Astrocyte of the cerebellum (primary cell): ENCODE measurements at regions not wholly inside any gene's neighbourhood (a gene's known extent, or its start where the extent isn't known, plus 50 kb on each side); places are given as distances from the start of the nearest gene placed in this dataset.

ENCODE experiments used
- DNase-seq: peaks from one replicate; pipeline ENCODE4 v3.0.0-alpha.2; 2011; ENCODE audit warnings: low read depth
- H3K4me3 ChIP-seq: 2 replicates; pipeline ENCODE4 v1.5.1; 2011; ENCODE audit warnings: mild to moderate bottlenecking, low read depth, low read length, moderate library complexity
- in situ Hi-C: cut with HindIII; loops from 2 replicates; pipeline ENCODE4 v1.10.0; 2017; ENCODE audit warnings: low sequenced_read_pairs
- TF ChIP-seq, protein P1 (sequence below): IDR thresholded peaks from 2 replicates; pipeline ENCODE4 v1.5.1; 2012; ENCODE audit warnings: low read length, low read depth, moderate library complexity, mild to moderate bottlenecking; ENCODE audit errors: missing control alignments

DNA sequence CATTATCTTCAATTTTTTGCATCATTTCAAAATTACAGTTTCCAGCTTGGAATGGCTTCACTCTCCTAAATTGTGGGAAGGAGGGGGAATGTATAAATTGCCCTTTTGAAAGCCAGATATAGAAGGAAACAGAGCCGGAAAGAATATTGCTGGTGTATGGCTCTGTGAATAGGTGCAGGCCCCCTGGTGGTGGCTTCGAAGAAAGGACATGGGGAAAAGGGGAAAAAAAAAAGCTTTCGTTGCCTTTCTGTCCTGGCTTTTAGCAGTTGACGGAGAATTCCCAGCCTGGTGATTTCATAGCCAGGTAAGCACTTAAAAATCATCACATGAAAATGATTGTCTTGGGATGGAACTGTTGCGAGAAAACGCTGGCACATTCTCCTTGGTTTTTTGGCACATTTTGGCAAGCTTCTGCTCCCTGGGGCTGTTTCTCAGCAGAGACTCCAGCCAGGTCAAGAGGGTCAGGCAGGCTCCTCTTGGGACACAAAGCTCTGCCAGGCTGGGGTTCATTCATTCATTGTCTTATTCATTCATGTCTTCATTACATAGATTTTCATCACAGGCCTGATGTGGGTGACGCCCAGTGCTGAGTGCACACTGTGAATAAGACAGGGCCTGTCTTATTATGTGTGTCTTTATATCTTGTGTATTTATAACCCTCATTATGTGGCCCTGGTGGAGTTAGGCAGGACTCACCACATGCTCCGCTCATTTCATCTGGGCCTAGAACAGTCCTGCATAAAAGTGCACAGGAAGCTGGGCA is 300.0 kb upstream of the TPM1 start:
- in situ Hi-C loops, result no loop called here
- H3K4me3 ChIP-seq, result no peak overlapping the region
- TF ChIP-seq, protein P1, sequence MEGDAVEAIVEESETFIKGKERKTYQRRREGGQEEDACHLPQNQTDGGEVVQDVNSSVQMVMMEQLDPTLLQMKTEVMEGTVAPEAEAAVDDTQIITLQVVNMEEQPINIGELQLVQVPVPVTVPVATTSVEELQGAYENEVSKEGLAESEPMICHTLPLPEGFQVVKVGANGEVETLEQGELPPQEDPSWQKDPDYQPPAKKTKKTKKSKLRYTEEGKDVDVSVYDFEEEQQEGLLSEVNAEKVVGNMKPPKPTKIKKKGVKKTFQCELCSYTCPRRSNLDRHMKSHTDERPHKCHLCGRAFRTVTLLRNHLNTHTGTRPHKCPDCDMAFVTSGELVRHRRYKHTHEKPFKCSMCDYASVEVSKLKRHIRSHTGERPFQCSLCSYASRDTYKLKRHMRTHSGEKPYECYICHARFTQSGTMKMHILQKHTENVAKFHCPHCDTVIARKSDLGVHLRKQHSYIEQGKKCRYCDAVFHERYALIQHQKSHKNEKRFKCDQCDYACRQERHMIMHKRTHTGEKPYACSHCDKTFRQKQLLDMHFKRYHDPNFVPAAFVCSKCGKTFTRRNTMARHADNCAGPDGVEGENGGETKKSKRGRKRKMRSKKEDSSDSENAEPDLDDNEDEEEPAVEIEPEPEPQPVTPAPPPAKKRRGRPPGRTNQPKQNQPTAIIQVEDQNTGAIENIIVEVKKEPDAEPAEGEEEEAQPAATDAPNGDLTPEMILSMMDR, result peak; percentile 90
- DNase-seq, result peak; percentile 74

DNA sequence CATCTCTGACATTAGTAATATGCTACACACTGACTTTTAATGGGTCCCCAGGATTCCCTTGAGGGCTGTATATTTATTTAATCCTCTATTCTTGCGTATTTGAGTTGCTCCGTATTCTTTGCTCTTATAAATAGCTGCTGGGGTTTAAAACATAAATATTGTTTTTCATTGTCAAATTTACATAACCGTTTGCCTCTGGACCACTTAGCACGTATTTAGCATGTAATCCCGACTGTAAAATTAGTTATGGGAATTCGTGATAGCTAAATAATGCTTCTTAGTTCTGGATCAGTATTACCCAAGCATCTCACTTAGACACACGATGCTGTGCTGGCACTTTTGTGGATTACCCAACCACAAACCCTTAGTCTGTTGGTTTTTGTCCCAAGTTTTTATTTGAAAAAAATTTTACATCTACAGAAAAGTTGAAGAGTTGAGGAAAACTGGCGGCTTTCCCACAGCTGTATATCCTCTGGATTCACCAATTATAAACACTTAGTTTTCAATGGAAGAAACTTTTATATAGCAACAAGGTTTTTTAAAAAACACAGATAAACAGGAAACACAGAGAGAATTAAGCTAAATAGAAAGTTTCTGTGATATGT is 296.8 kb upstream of the TPM1 start:
- in situ Hi-C loops, result no loop called here
- TF ChIP-seq, protein P1, result no peak
- DNase-seq, result no peak
- H3K4me3 ChIP-seq, result no peak overlapping the region

DNA sequence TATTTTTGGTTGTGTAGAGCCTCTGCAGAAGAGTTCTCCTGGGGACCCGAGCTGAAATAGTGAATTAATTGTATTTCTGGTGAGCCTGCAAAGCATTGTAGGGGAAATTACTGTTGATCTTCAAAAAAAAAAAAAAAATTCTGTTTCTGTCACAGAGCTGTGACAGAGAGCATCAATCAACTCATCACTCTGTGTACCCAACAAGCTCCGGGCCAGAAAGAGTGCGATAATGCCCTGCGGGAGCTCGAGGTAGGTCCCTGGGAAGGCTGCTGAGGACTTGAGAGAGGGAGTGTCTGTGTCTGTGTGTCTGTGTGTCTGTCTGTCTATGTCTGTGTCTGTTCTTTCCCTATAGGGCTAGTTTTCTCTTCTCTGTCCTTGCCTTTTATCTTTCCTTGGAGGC is 294.4 kb upstream of the TPM1 start:
- no peak for DNase-seq
- in situ Hi-C loops, result no loop called here
- TF ChIP-seq, protein P1, result no peak
- H3K4me3 ChIP-seq, result no peak overlapping the region

DNA sequence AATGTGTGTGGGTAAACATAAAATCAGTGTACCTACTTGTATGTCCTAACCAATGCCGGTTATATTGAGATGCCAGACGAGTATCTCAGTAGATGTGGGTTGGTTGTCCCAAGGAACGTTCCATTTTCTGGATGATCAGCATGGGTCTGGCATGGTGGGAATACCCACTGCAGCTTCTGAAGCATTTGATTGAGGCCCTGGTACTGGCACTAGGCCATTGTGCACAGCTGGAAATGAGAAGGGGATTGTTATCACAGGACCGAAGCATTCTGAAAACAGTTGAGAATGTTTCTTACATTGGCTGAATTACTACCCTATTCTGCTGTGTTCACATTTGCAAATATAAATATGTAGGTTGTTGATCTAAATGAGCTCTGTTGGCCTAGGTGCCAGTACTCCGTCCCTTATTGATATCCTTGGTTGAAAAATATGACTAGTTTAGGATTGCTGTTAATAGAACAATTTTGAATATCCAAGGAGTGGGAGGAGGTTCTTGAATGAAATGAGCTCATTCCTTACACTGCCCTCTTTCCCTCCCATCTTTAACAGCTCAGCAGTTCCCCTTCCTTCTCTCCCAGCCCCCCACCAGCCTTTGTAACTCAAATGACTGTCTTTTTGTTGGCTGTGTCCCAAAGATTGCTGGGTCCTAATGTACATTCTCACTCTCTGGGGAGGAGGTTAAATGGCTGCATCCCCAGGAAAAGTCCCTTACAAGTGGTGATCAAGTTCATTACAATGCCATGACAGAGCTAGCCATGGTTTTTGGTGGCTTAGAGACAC is 293.3 kb upstream of the TPM1 start:
- TF ChIP-seq, protein P1, result no peak
- in situ Hi-C loops, result no loop called here
- H3K4me3 ChIP-seq, result no peak overlapping the region
- DNase-seq, result no peak

DNA sequence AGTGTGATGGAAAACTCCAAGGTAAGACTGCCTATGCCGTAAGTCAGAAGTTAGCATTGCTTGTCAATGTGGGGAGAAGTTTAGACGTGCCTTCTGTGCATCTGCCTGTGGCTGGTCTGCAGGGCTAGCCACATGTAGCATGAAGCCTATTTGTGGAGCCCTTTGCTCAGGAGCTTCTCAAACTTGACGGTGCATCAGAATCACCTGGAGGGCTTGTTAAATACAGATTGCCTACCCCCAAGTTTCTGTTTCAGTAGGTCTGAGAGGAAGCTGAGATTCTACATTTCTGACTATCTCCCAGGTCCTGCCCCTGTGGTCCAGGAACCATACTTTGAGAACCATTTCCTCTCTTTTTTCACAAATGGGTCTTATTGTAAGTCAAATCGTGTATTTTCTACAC is 292.1 kb upstream of the TPM1 start:
- no peak for DNase-seq
- TF ChIP-seq, protein P1, result no peak
- in situ Hi-C loops, result no loop called here
- H3K4me3 ChIP-seq, result no peak overlapping the region

DNA sequence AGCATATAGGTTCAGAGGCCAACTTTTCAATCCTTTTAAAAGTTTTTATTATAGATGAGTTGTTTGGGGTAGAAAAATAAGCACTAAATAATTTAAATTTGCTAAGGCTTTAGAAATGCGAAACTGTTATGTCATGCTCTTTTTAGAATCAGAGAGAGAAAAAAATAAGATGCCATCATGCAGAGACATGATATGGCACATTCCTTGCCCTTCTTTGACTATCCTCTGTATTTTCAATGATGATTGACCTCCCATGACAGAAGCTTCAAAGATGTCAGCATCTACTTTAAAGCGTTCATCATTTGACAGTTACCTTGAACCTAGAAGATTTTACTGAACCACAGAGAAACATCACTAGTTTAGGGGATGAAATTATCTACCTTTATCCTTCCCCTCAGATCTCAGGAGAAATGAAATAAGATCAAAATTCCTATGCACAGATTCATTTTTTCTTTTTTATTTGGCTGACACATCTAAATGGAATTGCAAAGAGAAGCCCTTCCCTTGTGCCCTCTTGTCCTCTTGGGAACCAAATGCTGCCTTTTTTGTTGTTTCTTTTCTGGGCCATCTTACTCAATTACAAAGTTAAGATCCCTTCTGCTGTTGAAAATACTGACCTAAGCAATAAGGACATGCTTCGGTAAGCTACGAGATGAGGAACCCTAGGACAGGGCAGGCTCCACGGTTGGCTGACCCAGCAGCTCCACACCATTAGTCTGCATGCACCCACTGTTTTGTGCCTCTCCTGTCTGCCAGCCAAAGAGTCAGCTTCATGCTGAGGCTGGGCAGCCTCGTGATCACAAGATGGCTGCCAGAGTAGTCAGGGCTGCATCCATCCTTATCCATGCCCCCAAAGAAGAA is 289.7 kb upstream of the TPM1 start:
- no peak for DNase-seq
- no peak overlapping the region for H3K4me3 ChIP-seq
- TF ChIP-seq, protein P1, result no peak
- in situ Hi-C loops, result no loop called here
